ENCODE measurements at regions not wholly inside any gene's neighbourhood (a gene's known extent, or its start where the extent isn't known, plus 50 kb on each side); places are given as distances from the start of the nearest gene placed in this dataset.
"Not testable (repeated sequence)": the region's sequence is repeated elsewhere in the genome, so short reads cannot be mapped to it uniquely, and the experiment has no call there.

DNA sequence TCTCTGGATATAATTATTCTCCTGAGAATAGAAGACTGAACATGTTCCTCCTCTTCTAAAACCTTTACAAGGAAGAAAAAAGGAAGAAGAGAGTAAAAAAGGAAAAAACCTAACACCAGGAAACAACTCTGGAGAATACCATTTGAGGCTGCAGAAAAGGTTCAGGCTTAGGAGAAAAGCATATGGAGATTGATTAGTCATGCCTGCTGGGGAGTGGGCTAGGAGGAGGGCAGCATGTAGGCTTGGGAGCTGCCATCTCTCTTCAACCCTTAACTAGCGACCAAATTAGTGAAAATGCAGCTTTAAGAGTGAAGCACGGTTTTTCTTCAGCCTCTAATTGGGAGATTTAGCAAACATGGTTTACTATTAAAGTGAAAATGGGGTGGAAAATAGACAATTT lies 273.0 kb upstream of the CRY1 start:
- DNase-seq (ENCODE audit: extremely low read depth in 1 of 2, low read depth in 1 of 2), result no peak

DNA sequence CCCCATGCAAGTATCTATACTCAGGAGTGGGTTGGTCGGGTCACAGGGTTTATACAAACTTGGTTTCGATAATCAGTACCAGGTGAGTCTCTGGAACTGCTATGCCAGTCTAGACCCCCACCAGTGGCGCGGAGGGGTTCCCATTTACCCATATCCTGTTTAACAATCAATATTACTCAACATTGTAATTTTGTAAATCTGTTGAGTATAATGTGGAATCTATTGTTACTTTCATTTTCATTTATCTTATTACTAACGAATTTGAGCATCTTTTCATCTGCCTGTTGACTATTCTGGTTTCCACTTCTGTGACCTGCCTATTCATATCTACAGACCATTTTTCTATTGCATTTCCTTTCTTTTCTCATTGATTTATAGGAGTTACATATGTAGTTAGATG lies 275.2 kb upstream of the CRY1 start:
- no peak for DNase-seq (ENCODE audit: extremely low read depth in 1 of 2, low read depth in 1 of 2)

DNA sequence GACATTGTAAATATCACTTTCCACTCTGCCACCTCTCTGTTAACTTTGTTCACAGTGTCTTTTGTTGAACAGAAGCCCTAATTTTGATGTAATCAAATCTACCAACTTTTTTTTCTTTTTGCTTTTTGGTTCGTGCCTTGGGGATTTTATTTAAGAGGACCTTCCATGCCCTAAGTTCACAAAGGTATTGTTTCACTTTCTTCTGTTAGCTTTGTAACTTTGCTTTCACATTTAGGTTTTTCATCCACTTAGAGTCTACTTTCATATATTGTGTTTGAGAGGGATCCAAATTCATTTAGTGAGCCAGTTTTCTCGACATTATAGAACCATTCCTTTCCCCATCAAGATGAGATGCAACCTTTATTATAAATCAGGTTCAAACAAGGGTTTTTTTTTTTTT lies 275.7 kb upstream of the CRY1 start:
- no peak for DNase-seq (ENCODE audit: extremely low read depth in 1 of 2, low read depth in 1 of 2)

DNA sequence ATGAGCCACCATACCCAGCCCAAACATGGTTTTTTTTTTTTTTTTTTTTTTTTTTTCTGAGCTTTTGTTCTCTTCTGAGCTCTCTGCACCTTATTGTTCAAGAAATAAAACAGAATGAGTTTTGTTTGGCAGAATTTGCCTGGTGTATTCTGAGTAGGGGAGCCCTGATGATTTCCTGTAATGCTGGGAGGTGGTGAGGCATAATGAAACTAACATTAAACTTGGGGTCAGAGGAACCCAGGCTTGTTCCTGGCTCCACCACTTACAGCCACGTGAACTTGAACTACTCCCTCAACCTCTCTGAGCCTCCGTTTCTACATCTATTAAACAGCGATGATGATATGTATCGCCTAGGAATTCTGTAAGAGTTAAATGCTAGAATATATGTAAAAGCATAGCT lies 276.3 kb upstream of the CRY1 start:
- DNase-seq (ENCODE audit: extremely low read depth in 1 of 2, low read depth in 1 of 2), result no peak

DNA sequence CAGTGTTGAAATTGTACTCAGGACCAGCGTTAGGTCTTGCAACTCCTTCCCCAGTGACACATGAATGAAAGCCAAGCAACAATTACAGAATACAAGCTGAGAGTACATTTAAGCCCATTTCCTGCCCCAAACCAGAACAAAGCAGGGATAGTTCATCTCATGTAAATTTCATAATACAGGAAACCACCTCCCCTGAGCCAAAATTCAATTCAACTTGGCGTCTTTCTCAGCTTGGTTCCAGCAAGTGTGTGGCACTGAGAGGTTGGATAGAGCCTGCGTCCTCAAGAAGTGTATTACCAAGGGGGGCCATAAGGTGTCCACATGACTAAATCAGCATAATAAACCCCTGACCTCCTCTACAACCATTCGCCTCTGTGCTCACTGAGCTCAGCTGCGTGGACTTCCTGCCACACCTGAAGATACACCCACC lies 278.9 kb upstream of the CRY1 start:
- no peak for DNase-seq (ENCODE audit: extremely low read depth in 1 of 2, low read depth in 1 of 2)

DNA sequence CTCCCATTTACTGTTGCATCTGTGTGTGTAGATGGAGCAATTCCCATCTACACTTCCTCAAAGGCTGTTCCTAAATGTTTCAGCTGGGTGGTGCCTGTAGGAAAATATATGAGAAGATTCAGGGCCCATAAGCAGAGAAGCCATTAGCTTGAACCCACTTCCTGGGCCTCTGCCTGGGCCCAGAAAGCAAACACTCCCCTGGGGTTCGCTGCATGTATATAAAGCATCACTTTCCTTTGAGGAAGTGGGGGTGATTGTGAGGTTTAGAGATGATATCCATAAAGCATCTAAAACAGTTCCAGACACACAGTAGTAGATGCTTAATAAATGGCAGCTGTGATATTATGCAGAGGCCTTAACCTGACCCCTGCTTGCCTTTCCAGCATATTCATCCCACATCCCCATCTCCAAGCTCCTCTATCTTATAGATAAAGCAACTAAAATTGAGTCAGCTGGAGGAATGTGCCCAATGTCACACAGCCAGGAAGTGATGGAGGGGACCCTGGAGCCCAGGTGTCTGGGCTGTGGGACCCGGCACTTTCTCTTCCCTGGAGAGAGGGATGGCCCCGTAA lies 280.0 kb upstream of the CRY1 start:
- no peak for DNase-seq (ENCODE audit: extremely low read depth in 1 of 2, low read depth in 1 of 2)

DNA sequence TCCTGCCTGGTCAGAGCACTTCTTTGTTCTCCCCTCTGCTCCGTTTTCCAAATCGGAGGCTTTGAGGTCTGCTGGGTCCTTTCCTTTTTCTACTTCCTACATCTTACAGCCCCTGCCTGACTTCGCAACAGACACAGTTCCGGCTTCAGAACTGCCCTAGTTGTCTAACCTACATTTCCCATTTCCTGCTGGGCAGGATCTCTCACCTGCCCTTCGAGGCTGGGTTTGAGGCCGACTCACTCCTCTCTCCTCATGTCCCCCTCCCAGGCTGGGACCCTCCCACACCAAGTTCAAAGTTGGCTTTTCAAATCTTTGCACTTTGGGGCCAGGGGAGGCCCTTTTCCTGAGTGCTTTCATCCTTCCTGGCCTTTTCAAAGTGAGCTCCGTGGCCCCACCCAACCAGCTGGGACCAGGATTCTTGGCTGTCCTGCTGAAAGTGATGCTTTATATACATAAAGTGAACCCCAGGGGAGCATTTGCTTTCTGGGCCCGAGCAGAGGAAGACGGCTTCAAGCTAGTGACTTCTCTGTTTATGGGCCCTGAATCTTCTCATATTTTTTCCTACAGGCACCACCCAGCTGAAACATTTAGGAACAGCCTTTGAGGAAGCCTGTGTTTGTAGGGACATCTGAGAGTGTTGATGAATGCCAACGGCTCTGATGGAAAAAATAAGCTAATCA lies 281.0 kb upstream of the CRY1 start:
- DNase-seq (ENCODE audit: extremely low read depth in 1 of 2, low read depth in 1 of 2), result no peak

DNA sequence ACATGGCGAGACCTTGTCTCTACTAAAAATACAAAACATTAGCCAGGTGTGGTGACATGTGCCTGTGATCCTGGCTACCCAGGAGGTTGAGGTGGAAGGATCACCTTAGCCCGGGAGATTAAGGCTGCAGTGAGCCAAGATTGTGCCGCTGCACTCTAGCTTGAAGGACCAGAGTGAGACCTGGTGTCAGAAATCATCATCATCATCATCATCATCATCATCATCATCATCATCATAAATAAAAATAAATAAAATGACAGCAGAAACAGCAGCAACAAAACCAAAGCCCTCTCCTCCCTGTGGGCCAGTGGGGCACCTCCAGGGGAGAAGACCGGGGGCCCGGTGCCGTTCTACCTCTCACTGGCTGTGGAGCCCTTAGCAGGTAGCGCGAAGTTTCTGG lies 281.9 kb upstream of the CRY1 start:
- DNase-seq (ENCODE audit: extremely low read depth in 1 of 2, low read depth in 1 of 2), result no peak

DNA sequence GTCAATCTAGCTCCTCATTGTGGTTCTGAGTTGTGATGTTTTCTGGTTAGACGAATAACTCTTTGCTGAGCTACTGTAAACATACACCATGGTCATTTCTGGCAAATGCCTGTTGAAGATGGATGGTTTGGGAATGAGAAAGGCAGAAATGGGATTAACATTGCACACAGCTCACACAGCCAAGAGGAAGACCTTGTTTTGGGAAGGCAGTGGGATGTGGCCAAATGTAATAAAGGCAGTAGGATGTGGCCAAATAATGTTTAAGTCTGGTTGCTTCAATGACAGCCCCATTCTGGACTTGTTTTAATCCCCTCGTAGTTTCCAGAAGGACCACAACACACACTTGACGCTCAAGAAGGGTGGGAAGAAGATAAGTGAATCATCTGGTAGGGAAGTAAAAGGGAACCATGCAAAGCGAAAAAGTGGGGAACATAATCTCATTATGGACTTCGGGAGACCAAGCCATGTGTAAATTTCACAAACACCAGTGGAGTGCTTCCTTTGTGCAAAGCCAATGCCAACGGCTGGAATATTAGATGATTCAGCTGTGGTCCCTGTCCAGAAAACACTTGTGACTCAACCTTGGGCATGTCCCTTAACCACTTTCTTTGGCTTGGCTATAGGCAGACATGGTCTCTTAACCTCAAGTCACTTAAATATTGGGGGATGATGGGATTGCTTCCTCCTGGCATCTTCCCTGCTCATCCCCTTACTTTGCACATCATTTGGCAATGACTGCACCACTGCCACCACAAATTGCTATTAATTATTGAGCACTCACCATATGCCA lies 284.4 kb upstream of the CRY1 start:
- DNase-seq (ENCODE audit: extremely low read depth in 1 of 2, low read depth in 1 of 2), result no peak

DNA sequence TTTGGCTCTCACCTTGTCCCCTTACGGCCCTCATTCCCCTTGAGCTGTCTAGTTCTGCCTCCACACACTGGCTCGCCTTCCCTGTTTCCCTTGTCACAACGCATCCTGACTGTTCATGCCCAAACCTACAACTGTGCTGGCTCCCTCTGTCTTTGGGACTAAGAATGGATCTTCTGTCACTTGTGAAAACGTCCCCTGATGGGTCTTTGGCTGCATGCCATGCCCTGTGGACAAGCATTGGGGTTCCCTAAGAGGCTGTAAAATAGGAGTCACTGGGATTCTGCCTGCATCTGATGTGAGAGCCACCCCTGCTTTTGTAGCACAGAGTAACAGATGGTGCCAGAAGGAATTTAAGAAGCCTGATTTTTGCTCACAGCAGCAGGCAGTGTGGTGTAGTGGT lies 285.3 kb upstream of the CRY1 start:
- DNase-seq (ENCODE audit: extremely low read depth in 1 of 2, low read depth in 1 of 2), result no peak

DNA sequence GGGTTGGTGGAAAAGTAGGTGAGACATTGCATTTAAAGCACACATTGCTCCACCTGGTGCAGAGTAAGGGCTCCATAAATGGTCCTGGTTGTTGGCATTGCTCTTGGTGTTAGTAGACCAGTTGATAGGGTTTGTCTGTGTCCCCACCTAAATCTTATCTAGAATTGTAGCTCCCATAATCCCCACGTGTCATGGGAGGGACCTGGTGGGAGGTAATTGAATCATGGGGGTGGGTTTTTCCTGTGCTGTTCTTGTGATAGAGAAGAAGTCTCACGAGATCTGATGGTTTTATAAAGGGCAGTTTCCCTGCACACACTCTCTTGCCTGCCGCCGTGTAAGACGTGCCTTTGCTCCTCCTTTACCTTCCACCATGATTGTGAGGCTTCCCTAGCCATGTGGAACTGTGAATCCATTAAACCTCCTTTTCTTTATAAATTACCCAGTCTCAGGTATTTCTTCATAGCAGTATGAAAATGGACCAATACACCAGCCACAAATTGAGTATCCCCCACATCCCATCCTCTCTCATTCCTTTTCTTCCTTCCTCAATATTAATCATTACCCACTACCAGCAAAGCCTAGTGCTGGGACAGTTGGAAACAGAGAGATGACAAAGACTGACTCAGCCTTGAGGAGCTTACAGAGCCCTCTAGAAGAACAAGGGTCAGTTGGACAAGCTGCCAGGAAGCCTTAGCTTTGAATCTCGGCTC lies 285.9 kb upstream of the CRY1 start:
- not testable (repeated sequence) for DNase-seq (ENCODE audit: extremely low read depth in 1 of 2, low read depth in 1 of 2)

DNA sequence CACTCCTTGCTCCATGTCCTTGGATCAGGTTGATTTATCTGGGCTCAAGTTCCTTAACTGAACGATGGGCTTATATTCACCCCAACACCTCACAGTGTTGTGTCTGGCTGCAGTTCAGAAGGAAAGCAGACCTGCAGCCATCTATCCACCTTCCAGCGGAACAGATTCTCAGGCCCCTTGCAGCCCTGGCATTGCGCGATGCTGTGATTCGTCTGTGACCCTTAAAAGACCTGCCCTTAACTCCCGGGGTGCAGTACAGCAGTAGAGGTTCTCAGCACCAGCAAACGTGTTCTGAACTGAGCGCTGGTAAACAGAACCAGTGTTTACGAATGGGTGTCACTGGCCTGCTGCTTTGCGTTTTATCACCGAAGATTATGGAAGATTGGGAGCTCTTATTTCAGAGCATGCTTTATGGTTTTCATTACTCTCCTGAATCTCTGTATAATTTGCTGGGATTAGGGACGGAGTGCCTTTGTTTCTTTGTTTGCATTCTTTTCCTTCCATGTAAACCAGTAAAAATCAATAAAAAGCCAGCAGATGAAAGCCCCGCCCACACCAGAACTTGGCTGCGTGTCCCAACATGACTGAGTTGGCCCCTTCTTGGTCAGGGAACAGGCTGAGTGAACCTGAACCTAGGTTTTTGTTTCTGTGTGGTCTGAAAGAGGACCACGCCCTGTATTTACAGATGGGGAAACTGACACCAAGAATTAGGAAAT lies 286.7 kb upstream of the CRY1 start:
- DNase-seq (ENCODE audit: extremely low read depth in 1 of 2, low read depth in 1 of 2), result no peak

DNA sequence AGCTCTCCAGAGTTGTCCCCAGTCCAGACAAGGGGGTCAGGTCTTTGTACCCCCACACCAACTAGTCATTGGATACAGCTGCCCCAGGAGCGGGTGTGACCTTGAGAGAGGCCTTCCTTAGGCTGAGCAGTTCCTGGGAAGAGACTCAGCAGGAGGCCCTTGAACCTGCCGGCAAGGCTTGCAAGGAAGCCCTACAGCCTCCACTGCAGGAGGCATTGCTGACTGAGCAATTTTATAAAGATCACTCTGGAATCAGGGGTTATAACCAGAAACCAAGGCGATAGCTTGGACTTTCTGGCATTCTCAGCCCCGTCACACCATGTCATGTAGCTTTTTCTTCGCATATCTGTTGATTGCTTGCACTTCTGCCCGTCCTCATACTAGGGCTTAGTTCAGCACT lies 291.3 kb upstream of the CRY1 start:
- DNase-seq (ENCODE audit: extremely low read depth in 1 of 2, low read depth in 1 of 2), result no peak

DNA sequence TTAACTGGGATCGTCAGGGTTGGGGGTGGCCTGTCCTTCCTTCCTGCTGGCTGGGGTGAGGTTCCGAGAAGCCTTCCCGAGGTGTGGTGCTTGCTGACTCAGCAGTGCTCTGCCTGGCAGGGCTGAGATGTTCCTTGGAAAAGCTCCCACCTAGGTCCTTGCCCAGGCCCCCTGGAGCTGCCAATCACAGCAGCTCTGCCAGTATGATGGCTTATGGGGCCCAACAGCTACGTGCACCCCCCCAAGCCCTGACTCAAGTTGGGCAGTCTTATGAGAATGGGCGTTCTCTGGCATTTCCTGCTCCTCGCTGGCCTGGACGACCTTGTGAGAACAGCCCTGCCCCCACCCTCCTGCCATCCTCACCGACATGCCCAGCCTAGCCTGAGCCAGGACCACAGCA lies 292.2 kb upstream of the CRY1 start:
- no peak for DNase-seq (ENCODE audit: extremely low read depth in 1 of 2, low read depth in 1 of 2)

DNA sequence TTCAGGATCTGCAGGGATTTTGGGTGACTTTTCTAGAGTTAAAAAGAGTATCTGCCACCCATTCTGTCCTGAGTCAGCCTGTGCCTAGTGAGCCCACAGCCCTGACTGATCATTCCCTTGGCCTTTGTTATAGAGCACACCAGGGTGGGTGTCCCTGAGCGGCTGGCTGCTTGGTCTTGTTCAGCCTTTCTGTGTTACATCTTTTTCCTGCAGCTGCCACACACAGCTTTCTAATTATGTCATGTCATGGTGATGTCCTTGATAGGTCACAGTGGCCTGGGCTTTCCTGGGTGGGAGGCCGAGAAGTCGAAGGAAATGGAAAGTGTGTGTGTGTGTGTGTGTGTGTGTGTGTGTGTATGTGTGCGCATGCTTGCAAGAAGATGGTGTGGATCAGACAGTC lies 293.2 kb upstream of the CRY1 start:
- DNase-seq (ENCODE audit: extremely low read depth in 1 of 2, low read depth in 1 of 2), result no peak

DNA sequence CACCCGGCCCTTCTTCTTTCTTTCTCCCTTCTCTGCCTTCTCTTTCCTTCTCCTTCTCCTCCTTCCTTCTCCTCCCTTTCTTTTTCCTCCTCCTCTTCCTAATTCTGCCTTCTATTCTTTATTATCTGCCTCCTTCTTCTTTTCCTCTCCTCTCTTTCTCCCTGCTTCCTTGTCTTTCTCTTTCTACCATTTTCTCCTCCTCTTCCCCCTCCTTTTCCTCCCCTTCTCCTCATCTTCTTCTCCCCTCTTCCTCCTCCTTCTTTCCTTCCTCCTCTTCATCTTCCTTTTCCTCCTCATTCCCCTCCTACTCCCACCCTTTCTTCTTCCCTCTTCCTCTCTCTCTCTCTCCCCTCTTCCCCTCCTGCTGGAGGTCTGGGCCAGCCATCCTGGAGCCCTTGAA lies 294.9 kb upstream of the CRY1 start:
- DNase-seq (ENCODE audit: extremely low read depth in 1 of 2, low read depth in 1 of 2), result no peak

DNA sequence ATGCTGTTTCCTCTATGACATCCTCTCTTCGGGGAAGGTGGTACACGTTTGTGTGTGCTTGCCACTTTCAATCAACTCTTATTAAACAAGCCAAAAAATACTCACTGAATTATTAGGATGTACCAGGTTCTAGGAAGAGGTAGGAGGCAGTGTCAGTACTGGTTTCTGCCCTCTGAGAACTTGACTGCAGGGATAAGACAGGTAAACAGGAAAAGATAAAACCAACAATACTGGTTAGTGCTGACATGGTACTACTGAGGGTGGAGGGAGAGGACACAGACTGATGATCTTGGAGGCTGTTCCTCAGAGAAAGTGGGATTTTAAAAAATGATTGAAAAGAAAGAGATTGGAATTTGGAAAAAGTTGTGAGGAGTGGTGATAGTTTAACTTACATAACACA lies 295.2 kb upstream of the PWP1 start:
- DNase-seq (ENCODE audit: extremely low read depth in 1 of 2, low read depth in 1 of 2), result no peak

DNA sequence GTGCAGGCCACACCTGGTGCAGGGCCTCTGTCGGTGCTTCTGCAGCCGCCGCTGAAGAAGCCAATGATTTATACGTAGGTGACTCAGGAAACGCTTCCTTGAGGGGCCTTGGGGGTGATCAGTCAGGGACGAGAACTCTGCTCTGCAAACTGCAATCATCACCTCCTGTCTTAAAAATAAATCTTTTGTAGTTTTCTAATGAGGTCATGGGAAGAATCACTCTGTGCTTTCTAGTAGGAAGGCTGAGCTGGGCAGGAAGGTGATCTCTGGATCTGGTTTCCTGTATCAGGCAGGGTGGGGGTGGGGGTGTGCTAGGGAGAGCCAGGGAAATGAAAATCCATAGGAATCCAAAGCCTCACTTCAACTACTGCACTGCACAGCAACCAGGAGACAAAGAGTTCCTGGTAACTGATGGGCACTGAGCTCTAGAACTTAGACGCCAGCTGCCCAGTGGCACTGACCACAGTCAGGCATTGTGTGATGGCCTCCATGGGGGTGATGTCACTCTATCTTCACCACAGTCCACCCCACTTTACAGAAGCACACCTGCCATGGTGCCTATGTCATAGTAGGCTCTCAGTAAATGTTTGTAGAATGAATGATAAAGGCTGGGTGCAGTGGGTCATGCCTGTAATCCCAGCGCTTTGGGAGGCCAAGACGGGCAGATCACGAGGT lies 292.4 kb upstream of the PWP1 start:
- no peak for DNase-seq (ENCODE audit: extremely low read depth in 1 of 2, low read depth in 1 of 2)

DNA sequence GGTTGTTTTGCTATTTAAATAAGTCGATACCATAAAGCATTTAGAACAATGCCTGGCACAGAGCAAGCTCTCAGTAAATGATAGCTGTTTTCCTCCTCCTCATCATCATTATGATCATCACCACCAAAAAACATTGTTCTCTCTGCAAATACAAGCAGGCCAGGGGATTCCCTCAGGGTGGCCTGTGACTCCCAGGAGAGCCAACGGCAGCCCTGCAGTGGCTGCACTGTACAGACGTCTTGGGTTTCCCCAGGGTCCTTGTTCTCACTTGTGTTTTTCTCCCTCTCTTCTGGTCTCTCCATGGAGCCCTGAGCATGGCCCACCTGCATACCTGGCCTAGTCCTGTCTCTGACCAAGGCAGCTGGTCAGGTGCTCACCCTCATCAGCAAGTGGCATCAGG lies 290.9 kb upstream of the PWP1 start:
- no peak for DNase-seq (ENCODE audit: extremely low read depth in 1 of 2, low read depth in 1 of 2)

DNA sequence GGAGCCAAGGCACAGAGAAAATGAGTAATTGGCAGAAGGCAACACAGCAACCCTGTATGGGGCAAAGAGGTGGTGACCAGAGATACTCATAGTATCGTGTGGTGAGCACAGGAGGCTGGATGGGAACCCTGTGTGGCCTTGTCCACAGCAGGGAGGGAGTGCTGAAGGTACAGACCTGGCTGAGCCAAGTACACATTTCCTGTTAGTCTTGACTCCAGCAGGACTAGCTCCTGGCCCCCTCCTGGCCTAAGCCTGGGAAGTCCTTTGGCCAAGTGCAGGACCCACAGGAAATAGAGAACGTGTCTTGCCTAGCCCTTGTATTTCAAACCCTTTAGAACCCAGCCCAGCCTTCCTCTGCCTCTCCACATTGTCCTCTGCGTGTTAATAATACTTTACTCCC lies 289.8 kb upstream of the PWP1 start:
- no peak for DNase-seq (ENCODE audit: extremely low read depth in 1 of 2, low read depth in 1 of 2)

DNA sequence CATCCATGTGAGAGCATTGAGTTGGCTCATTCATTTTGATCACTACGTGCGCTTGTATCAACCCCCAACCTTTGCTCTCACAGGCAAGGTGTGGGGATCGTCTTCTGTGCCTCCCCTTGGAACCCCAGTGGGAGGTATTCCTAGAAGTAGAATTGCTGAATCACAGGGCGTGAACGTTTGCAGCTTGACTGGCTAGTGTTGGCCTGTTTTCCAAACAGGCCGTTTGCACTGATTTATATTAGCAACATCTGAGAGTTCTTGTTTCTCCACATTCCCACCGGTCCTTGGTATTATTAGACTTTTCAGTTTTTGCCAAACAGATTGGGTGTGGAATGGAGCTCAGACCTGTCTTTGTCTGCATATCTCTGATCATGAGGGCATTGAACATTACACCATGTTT lies 288.6 kb upstream of the PWP1 start:
- no peak for DNase-seq (ENCODE audit: extremely low read depth in 1 of 2, low read depth in 1 of 2)

All from activated CD8-positive, alpha-beta memory T cell treated with anti-CD3 and anti-CD28 coated beads for 1 hour (primary cell).